NOMO-1 treated with DMSO at 0.1 percent for 48 hours (cell line): ENCODE measurements at regions not wholly inside any gene's neighbourhood (a gene's known extent, or its start where the extent isn't known, plus 50 kb on each side); places are given as distances from the start of the nearest gene placed in this dataset.

Source experiments
- DNase-seq: peaks from one replicate; lab custom pipeline; 2025; ENCODE audit not compliant: unreplicated experiment; lab: John Stamatoyannopoulos, UW

DNA sequence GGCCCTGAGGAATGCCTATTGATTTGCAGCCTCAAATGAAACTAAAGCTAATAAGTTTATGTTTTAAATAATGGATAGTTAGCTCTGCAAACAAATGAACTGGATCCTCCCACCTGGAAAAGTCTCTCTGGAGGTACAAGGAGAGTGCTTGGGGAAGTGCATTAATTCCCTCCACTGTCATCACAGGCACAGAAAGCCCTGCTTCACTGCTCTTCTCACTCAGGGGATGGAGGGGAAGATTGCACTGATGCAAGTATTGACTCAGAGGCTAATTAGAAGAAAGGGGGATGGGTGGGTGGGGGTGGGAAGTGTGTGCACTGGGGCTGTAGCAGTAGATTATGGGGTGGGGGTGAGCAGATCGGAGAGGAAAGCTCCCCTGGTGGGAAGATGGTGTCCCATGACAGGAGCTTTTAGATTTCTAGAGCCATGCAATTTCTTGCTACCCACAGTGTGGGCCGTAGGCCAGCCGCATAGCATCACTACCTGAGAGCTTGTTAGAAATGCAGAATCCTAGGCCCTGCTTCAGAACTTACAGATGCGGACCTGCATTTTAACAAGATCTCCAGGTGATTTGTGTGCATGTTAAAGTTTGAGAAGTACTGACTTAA, 163.9 kb downstream of the HIPK3 start:
- DNase-seq = no peak

DNA sequence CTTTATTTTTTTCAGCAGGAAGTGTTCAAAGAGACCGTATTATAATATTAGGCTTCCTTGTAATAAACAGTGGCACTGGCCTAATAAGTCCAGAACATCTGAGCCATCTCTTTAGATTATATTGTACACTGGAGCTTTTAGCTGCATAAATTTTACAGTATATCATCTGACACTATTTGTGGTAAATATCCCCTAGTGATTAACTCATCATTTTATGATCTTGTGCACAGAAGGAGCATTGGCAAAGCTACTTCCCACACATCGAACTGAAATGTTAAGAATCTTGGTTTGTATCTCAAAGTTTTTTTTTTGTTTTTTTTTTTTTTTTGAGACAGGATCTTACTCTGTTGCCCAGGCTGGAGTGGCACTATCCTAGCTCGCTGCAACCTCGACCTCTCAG, 162.7 kb downstream of the HIPK3 start:
- DNase-seq = no peak

DNA sequence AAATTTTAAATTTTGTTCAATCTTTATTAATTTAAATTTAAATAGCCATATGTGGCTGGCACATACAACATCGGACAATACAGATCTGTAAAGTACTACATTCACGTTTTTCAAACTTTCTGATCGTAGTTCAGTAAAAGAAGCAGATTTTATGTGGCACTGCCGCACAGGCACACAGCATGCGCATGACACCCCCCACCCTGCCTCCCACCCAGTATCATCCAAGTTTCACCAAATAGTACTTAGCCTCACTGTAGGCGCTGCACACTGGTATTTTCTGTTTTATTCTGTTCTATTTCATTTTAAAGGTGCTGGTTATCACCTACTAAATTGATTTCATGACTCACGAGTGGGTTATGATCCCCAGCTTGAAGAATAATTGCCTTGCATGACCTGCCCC, 159.9 kb downstream of the HIPK3 start:
- DNase-seq = no peak

DNA sequence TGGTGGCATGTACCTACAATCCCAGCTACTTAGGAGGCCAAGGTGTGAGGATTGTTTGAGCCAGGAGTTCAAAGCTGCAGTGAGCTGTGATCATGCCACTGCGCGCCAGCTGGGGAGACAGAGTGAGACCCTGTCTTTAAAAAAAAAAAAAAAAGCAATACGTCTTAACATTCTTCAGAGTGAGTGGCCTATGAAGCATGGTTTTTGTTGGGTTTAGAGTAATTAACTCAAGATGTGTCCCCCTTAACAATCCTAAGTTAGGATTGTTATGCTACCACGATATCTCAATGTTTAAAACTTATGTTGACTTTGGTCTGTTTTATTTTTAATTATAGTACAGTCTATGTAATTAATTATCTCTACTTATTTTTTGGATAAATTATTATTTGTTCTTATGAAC, 156.1 kb downstream of the HIPK3 start:
- no peak for DNase-seq

DNA sequence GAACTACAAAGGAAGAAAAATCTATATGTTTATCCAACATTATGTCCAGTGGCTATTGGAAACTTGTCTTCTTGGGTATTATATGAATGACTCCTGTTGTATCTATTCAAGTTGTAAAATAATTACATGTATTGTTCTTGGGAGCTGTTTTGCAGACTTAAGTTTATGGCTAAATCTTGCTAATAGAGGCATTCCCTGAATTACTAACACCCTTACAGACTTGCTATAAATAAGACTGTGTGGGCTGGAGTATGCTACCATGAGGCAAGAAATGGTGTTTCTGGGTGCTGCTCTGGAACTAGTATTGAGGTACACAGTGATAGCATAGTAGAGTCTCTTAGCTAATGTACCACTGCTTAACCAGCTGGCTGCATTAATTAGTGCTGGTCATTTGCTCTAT, 155.1 kb downstream of the HIPK3 start:
- DNase-seq = no peak

DNA sequence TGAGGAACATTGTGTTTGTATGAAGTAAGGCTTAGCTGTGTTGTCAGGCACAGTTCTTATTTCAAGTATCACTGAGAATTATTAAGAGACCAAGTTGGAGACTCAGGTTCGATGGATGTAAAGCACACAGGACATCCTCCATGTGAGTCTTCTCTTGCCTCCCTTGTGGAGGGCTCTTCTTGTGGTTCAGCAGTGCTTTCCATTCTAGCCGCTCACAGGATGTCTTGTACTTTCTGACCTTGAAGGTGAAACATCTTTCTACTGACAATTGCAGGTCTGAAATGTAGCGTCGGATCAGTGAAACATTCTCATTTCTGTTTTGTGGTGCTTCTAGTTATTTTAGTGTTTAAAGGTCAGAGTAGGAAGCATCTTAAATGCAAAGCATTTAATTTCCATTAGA, 154.6 kb downstream of the HIPK3 start:
- DNase-seq = no peak

DNA sequence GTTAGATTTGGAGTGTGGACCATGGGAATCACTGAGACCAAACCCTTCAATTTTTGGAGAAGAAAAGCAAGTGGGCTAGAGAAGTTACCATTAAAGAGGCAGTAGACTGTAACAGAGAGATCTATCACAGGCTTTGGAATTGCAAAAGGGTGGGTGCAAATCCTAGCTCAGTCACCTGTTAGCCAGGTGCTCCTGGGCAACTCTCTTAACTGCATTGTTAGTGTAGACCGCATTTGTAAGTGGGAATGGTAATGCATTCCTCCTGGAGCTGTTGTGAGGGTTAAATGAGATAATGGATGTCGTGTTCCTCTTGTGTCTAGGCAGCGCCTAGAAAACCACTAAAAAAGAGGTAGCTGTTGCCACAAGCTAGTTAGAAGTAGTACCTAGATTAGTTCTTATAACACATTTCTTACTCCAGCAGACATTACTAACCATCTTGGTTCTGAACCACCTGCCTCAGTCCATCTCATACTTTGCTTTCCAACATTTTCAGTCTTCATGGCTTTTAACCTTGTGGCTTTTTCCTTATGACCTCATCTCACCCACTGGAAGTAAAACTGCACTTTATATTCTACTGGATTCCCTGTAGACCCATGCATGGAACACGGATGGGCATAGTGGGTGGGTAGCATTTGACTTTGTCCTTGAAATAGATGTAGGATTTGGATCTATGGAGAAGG, 153.0 kb downstream of the HIPK3 start:
- DNase-seq = no peak
